Loucy (cell line): ENCODE measurements at regions not wholly inside any gene's neighbourhood (a gene's known extent, or its start where the extent isn't known, plus 50 kb on each side); places are given as distances from the start of the nearest gene placed in this dataset.

Source experiments
- H2AFZ ChIP-seq: fragments of 200-600 bp; sonication (generic); 2 replicates; pipeline ENCODE4 v1.6.0; 2016; ENCODE audit warnings: antibody characterized with exemption, mild to moderate bottlenecking, low read length, moderate library complexity
- H3F3A ChIP-seq: fragments of 200-600 bp; 2 replicates; pipeline ENCODE4 v1.6.0; 2016; ENCODE audit warnings: antibody characterized with exemption, low read depth, mild to moderate bottlenecking
- H3K27me3 ChIP-seq: fragments of 200-600 bp; sonication (generic); 2 replicates; pipeline ENCODE4 v1.6.1; 2014; ENCODE audit warnings: low read length, mild to moderate bottlenecking; ENCODE audit not compliant: insufficient read depth, poor library complexity, severe bottlenecking
- H3K36me3 ChIP-seq: fragments of 200-600 bp; sonication (generic); 2 replicates; pipeline ENCODE4 v1.6.1; 2016; ENCODE audit warnings: low read length; ENCODE audit not compliant: insufficient read depth
- H3K4me1 ChIP-seq: fragments of 200-600 bp; sonication (generic); 2 replicates; pipeline ENCODE4 v1.5.1; 2014; ENCODE audit warnings: low read length, mild to moderate bottlenecking; ENCODE audit not compliant: insufficient read depth, poor library complexity, severe bottlenecking
- H3K4me2 ChIP-seq: fragments of 200-600 bp; sonication (generic); 2 replicates; pipeline ENCODE4 v1.6.0; 2014; ENCODE audit warnings: antibody characterized with exemption, low read length, low read depth, mild to moderate bottlenecking; ENCODE audit not compliant: poor library complexity, severe bottlenecking
- H3K4me3 ChIP-seq: fragments of 200-600 bp; sonication (generic); 2 replicates; pipeline ENCODE4 v1.5.1; 2014; ENCODE audit warnings: low read length, mild to moderate bottlenecking, mixed read lengths; ENCODE audit not compliant: poor library complexity, severe bottlenecking
- H3K79me2 ChIP-seq: fragments of 200-600 bp; sonication (generic); 2 replicates; pipeline ENCODE4 v1.6.1; 2014; ENCODE audit warnings: low read length; ENCODE audit not compliant: insufficient read depth
- H3K9ac ChIP-seq: fragments of 200-600 bp; sonication (generic); 2 replicates; pipeline ENCODE4 v1.6.0; 2014; ENCODE audit warnings: mild to moderate bottlenecking, low read depth, low read length, moderate library complexity; ENCODE audit not compliant: poor library complexity, severe bottlenecking
- H3K9me2 ChIP-seq: fragments of 200-600 bp; sonication (generic); replicated peaks from 2 replicates; pipeline ENCODE4 v1.6.1; 2016; ENCODE audit warnings: low read depth, low read length, mixed read lengths
- H3K9me3 ChIP-seq: fragments of 200-600 bp; sonication (generic); 2 replicates; pipeline ENCODE4 v1.6.1; 2014; ENCODE audit warnings: mild to moderate bottlenecking, antibody characterized with exemption, low read length, low read depth; ENCODE audit not compliant: insufficient read depth
- H4K20me1 ChIP-seq: fragments of 200-600 bp; sonication (generic); 2 replicates; pipeline ENCODE4 v1.6.0; 2014; ENCODE audit warnings: antibody characterized with exemption, low read length, mild to moderate bottlenecking; ENCODE audit not compliant: insufficient read depth, poor library complexity, severe bottlenecking
- EZH2phosphoT487 ChIP-seq: fragments of 200-600 bp; IDR thresholded peaks from 2 replicates; pipeline ENCODE4 v1.6.1; 2018; ENCODE audit warnings: antibody characterized with exemption, mild to moderate bottlenecking, moderate library complexity, borderline replicate concordance
- TF ChIP-seq, protein P1 (sequence below): fragments of 200-600 bp; sonication (generic); conservative IDR thresholded peaks from 2 replicates; pipeline ENCODE4 v1.5.1; 2014; ENCODE audit warnings: mild to moderate bottlenecking, antibody characterized with exemption, low read length

DNA sequence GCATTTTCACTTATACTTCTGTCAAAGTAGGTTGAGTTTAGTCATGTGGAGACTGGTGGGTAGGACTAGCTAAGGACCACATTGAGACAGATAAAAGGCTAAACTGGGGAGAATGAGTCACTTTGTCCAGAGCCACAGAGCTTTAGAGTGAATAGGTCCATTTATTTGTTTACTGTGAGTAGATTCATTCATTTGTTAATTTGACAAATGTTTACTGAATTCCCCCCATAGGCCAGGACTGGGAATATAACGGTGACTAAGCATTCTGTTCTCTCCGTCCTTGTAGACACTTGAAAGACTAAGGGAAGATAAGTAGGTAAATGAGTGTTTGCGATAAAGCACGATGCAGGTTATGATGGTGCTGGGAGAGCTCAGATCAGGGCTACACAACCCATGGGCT, 699.7 kb upstream of the ID4 start:
- no peaks in the 10 kb centered on the region for H3K9me2 ChIP-seq
- TF ChIP-seq, protein P1, sequence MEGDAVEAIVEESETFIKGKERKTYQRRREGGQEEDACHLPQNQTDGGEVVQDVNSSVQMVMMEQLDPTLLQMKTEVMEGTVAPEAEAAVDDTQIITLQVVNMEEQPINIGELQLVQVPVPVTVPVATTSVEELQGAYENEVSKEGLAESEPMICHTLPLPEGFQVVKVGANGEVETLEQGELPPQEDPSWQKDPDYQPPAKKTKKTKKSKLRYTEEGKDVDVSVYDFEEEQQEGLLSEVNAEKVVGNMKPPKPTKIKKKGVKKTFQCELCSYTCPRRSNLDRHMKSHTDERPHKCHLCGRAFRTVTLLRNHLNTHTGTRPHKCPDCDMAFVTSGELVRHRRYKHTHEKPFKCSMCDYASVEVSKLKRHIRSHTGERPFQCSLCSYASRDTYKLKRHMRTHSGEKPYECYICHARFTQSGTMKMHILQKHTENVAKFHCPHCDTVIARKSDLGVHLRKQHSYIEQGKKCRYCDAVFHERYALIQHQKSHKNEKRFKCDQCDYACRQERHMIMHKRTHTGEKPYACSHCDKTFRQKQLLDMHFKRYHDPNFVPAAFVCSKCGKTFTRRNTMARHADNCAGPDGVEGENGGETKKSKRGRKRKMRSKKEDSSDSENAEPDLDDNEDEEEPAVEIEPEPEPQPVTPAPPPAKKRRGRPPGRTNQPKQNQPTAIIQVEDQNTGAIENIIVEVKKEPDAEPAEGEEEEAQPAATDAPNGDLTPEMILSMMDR, result no peak
- TF ChIP-seq EZH2phosphoT487, result no peak
- H3K27me3 ChIP-seq, result no peaks in the 10 kb centered on the region
- H3K4me2 ChIP-seq, result no peak overlapping the region
- no peaks in the 10 kb centered on the region for H3K4me1 ChIP-seq
- no peaks in the 10 kb centered on the region for H3K79me2 ChIP-seq
- no peak overlapping the region for H2AFZ ChIP-seq
- H3K36me3 ChIP-seq, result no peaks in the 10 kb centered on the region
- H3K4me3 ChIP-seq, result no peak overlapping the region
- no peaks in the 10 kb centered on the region for H4K20me1 ChIP-seq
- H3F3A ChIP-seq, result no peaks in the 10 kb centered on the region
- no peaks in the 10 kb centered on the region for H3K9me3 ChIP-seq
- H3K9ac ChIP-seq, result no peak overlapping the region

DNA sequence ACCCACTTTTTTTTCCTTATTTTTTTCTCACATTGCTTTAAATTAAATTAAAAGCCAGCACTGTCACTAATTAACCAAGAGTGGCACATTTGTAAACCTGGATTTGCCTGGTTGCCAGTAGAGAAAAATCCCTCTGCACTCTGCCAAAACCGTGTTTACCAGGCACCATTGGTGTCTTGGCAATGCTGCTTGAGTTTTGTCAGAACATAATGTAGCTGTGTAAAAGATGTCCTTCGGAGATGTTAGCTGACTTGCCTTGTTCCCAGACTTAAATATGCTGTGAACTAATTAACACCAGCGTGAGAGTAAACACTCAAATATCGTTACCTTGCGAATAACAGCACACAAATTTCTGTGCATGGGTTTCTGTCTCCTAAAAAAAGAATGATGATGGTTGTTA, 694.9 kb upstream of the ID4 start:
- H3K36me3 ChIP-seq, result no peaks in the 10 kb centered on the region
- H2AFZ ChIP-seq, result no peak overlapping the region
- H3K9me2 ChIP-seq, result no peaks in the 10 kb centered on the region
- H3K4me3 ChIP-seq, result no peak overlapping the region
- TF ChIP-seq, protein P1, result no peak
- no peak for TF ChIP-seq EZH2phosphoT487
- H3K4me1 ChIP-seq, result no peaks in the 10 kb centered on the region
- no peaks in the 10 kb centered on the region for H3K79me2 ChIP-seq
- H3F3A ChIP-seq, result no peaks in the 10 kb centered on the region
- no peaks in the 10 kb centered on the region for H4K20me1 ChIP-seq
- H3K27me3 ChIP-seq, result no peaks in the 10 kb centered on the region
- H3K9ac ChIP-seq, result no peak overlapping the region
- H3K4me2 ChIP-seq, result no peak overlapping the region
- no peaks in the 10 kb centered on the region for H3K9me3 ChIP-seq

DNA sequence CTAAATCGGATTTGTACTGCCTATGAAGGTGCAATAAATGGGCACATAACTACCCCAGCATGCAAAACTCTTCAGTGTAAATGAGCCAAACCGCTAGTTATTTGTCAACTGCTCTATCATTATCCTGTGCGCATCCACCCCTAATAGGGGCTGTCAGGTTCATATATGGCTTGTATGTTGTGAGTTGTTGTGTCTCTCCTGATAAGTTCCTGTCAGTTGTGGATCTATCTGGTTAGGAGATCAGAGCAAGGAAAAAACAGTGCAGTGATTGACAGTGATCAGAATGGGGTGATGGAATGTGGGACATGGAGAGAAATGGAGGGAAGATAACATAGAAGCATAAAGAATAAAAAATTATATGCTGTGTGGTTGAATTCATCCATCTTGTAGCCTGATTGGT, 686.9 kb upstream of the ID4 start:
- no peak overlapping the region for H3K4me2 ChIP-seq
- H3K36me3 ChIP-seq, result no peaks in the 10 kb centered on the region
- no peaks in the 10 kb centered on the region for H4K20me1 ChIP-seq
- H2AFZ ChIP-seq, result no peak overlapping the region
- no peaks in the 10 kb centered on the region for H3K27me3 ChIP-seq
- no peak for TF ChIP-seq EZH2phosphoT487
- TF ChIP-seq, protein P1, result no peak
- H3K4me3 ChIP-seq, result no peak overlapping the region
- no peaks in the 10 kb centered on the region for H3K79me2 ChIP-seq
- H3K9ac ChIP-seq, result no peak overlapping the region
- H3F3A ChIP-seq, result no peaks in the 10 kb centered on the region
- H3K9me2 ChIP-seq, result no peaks in the 10 kb centered on the region; the same call in 1 of the 2 replicates
- no peaks in the 10 kb centered on the region; the same call in 1 of the 2 replicates for H3K9me3 ChIP-seq
- H3K4me1 ChIP-seq, result no peaks in the 10 kb centered on the region
